GOT3 (cell line): ENCODE measurements at regions not wholly inside any gene's neighbourhood (a gene's known extent, or its start where the extent isn't known, plus 50 kb on each side); places are given as distances from the start of the nearest gene placed in this dataset.

Experiments
- DNase-seq: peaks from one replicate; lab custom pipeline; 2025; ENCODE audit warnings: mixed read lengths; lab: John Stamatoyannopoulos, UW

- no peak for DNase-seq
Observed at GRCh38 chr3:151935446-151935845, 62.0 kb downstream of the SUCNR1 start.

- DNase-seq = no peak
Observed at GRCh38 chr3:151940481-151940880, 67.0 kb downstream of the SUCNR1 start.

DNA sequence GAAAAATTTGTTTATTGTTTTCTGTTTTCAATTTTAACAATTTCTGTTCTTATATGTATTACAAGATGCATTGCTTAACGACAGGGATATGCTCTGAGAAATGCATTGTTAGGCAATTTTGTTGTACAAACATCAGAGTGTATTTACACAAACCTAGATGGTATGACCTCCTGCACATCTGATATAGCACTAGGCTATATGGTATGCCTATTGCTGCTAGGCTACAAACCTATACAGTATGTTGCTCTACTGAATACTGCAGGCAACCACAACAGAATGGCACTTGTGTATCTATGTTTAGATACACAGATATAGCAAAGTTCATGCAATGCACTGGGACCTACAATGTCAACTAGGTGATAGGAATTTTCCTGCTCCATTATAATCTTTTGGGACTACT, 70.1 kb downstream of the SUCNR1 start:
- no peak for DNase-seq

DNA sequence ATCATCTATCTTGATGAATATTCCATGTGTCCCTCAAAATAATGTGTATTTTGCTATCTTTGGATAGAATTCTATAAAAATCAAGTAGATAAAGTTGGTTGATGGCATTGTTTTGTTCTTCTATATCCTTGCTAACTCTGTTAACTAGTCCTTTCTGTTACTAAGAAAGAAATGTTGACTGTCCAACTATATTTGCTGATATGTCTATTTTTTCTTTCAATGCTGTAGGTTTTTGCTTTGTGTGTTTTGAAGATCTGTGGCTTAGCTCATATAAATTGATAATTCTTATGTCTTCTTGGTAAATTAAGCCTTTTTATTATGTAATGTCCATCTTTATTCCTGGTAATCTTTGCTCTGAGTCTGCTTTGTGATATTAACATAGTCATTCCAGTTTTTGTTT, 70.9 kb downstream of the SUCNR1 start:
- DNase-seq = no peak

- no peak for DNase-seq
Observed at GRCh38 chr3:151946606-151947005, 73.2 kb downstream of the SUCNR1 start.

DNA sequence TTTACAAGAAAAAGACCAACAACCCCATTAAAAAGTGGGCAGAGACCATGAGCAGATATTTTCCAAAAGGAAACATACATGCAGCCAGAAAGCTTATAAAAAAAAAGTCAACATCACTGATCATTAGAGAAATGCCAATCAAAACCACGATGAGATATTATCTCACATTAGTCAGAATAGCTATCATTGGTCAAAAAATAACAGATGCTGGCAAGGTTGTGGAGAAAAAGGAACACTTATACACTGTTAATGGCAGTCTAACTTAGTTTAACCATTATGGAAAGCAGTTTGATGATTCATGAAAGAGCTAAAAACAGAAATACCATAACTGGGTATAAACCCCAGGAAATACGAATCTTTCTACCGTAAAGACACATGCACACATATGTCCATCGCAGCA, 76.3 kb downstream of the SUCNR1 start:
- no peak for DNase-seq

- DNase-seq = no peak
Observed at GRCh38 chr3:151955356-151955755, 81.9 kb downstream of the SUCNR1 start.

DNA sequence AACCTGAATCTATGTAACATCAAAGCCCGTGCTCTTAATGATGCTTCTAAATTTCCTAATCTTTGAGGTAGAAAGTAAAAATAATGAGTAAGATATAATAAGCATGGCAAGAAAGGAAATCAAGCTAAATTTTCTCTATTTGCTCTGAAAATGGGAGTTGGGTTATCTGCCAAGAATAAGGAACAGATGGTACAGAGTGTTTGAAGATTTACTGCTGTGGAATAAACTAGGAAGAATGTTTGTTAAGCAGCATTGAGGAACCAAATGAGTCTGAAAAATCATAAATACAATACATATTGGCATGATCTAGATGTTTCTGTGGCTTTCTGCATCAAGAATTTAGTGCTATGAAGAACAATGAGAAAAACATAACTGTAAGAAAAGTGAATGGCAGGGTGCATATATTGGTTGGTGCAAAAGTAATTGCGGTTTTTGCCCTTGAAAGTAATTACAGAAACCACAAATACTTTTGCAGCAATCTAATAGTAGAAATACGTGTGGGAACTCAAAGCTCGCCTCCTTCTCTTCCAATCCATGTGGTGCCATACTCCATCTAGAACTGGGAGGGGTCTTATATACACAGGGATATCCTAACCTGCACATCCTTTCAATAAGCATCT, 87.6 kb downstream of the SUCNR1 start:
- no peak for DNase-seq

GRCh38 chr3:151962352-151962751, 88.9 kb downstream of the SUCNR1 start:
- DNase-seq = no peak

- no peak for DNase-seq
Observed at GRCh38 chr3:151962912-151963311, 89.5 kb downstream of the SUCNR1 start.

DNA sequence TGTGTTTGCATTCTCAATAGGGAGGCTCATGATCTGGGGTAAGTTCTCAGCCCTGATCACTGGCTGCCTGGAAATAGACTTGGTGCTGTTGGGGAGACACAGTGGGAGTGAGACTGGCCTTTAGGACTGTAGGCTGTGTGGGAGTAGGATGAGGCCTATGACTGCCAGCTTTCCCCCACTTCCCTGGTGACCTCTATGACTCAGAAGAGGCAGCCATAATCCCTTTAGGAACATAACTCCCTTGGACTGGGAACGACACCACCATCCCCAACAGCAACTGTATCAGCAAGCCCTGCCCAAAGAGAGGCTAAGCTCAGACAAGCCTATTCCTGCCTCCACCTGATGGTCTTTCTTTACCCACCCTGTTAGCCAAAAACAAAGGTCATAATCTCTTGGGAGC, 91.3 kb downstream of the SUCNR1 start:
- no peak for DNase-seq

DNA sequence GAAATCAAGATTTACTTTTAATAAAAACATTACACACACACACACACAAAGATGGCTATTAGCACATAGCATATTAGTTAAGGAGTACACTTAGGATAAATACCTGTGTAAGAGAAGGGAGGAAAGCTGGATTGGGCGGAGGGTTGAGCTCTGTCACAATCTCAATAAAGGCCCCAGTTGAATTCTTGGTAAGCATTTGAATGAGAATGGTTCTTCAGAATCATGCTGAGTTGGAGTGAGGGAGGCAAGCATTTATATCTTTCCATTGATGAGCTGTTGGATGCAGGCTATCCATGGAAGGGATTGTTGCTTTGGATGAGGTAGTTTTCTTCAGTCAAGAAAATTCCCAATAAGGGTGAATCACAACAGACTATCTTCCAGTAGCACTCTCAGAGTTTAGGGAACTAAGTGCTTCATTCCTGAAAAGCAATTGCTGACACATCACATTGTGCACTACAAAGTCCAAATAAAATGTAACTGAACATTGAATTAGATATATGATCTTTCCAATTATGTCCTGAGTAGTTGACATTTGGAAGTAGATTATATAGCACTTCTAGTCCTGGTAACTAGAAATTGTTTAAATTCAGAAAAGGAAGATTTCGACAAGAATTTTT, 95.7 kb downstream of the SUCNR1 start:
- DNase-seq = no peak

- no peak for DNase-seq
Observed at GRCh38 chr3:151971814-151972579, 98.6 kb downstream of the SUCNR1 start.

DNA sequence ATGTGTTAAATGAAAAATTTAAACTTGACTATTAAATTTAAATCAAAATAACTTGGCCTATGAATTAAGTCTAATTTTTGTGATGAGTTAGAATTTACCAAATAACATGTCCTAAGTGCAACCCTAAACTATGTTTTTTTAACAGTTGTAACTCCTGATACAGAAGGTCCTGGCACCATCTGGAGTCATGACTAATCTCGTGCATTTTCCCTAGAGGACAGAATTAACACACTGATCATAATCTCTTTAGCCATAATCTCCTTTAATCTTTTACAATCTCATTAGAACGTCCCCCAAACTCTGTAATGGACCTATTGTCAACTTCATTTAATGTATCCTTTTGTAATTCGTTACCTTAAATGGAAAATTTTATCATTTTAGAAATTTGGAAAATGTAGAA, 100.6 kb downstream of the SUCNR1 start:
- no peak for DNase-seq

GRCh38 chr3:151976211-151977050, 103.0 kb downstream of the SUCNR1 start:
- DNase-seq = peak; percentile 28

GRCh38 chr3:151979906-151980305, 106.5 kb downstream of the SUCNR1 start:
- no peak for DNase-seq

DNA sequence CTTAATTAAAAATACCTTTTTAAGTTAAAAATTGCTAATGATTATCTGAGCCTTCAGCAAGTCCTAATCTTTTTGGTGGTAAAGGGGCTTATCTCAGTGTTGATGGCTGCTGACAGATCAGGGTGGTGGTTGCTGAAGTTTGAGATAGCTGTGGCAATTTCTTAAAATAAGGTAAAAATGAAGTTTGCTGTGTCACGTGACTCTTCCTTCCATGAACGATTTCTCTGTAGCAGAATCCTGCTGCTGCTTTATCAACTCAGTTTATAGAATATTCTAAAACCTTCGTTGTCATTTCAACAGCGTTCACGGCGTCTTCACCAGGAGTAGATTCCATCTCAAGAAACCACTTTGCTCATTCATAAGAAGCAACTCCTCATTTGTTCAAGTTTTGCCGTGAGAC, 110.1 kb downstream of the SUCNR1 start:
- no peak for DNase-seq

- no peak for DNase-seq
Observed at GRCh38 chr3:151985787-151986430, 112.5 kb downstream of the SUCNR1 start.

- DNase-seq = no peak
Observed at GRCh38 chr3:151987893-151988292, 114.5 kb downstream of the SUCNR1 start.

- DNase-seq = no peak
Observed at GRCh38 chr3:151989621-151990020, 116.2 kb downstream of the SUCNR1 start.

- DNase-seq = no peak
Observed at GRCh38 chr3:151990696-151991376, 117.4 kb downstream of the SUCNR1 start.
